NCI-H146 treated with DMSO at 0.1 percent for 48 hours (cell line): ENCODE measurements at regions not wholly inside any gene's neighbourhood (a gene's known extent, or its start where the extent isn't known, plus 50 kb on each side); places are given as distances from the start of the nearest gene placed in this dataset.
"Not testable (repeated sequence)": the region's sequence is repeated elsewhere in the genome, so short reads cannot be mapped to it uniquely, and the experiment has no call there.

Experiments used
- DNase-seq: peaks from one replicate; lab custom pipeline; 2025; ENCODE audit not compliant: unreplicated experiment; lab: John Stamatoyannopoulos, UW

- DNase-seq: no peak
These were observed 83.3 kb upstream of the SIRPA start for GRCh38 chr20:1811621-1812498.

- DNase-seq: no peak
These were observed 84.1 kb upstream of the SIRPA start for GRCh38 chr20:1810926-1811620.

GRCh38 chr20:1810572-1810925, 84.7 kb upstream of the SIRPA start:
- DNase-seq: no peak

GRCh38 chr20:1809611-1810510, 85.3 kb upstream of the SIRPA start:
- no peak for DNase-seq

GRCh38 chr20:1809131-1809572, 86.1 kb upstream of the SIRPA start:
- no peak for DNase-seq

- no peak for DNase-seq
These were observed 87.1 kb upstream of the SIRPA start for GRCh38 chr20:1808101-1808500.

- DNase-seq: no peak
These were observed 87.8 kb upstream of the SIRPA start for GRCh38 chr20:1807394-1807793.

GRCh38 chr20:1806456-1806855, 88.8 kb upstream of the SIRPA start:
- DNase-seq: no peak

GRCh38 chr20:1805816-1806215, 89.4 kb upstream of the SIRPA start:
- no peak for DNase-seq

- no peak for DNase-seq
These were observed 90.0 kb upstream of the SIRPA start for GRCh38 chr20:1805161-1805581.

- DNase-seq: no peak
These were observed 90.7 kb upstream of the SIRPA start for GRCh38 chr20:1804554-1804956.

- no peak for DNase-seq
These were observed 91.2 kb upstream of the SIRPA start for GRCh38 chr20:1803932-1804501.

GRCh38 chr20:1803061-1803931, 91.9 kb upstream of the SIRPA start:
- no peak for DNase-seq

- DNase-seq: no peak
These were observed 92.7 kb upstream of the SIRPA start for GRCh38 chr20:1802385-1803060.

GRCh38 chr20:1801929-1802306, 93.3 kb upstream of the SIRPA start:
- no peak for DNase-seq

GRCh38 chr20:1801225-1801928, 93.8 kb upstream of the SIRPA start:
- DNase-seq: no peak

- no peak for DNase-seq
These were observed 94.4 kb upstream of the SIRPA start for GRCh38 chr20:1800777-1801176.

- no peak for DNase-seq
These were observed 95.0 kb upstream of the SIRPA start for GRCh38 chr20:1800180-1800579.

GRCh38 chr20:1799746-1800145, 95.5 kb upstream of the SIRPA start:
- DNase-seq: not testable (repeated sequence)
